IMR-90 (cell line): ENCODE measurements at regions not wholly inside any gene's neighbourhood (a gene's known extent, or its start where the extent isn't known, plus 50 kb on each side); places are given as distances from the start of the nearest gene placed in this dataset.

Experiments used
- ATAC-seq: fragments of 200-7000 bp; cut with Tn5 transposase; 2 replicates; pipeline ENCODE4 v1.9.1; 2020; ENCODE audit warnings: low read depth, mild to moderate bottlenecking, moderate library complexity
- BruUV-seq: library from RNA; stranded (reverse); fragments of 400-500 nt; replicated peaks from 2 replicates; lab custom pipeline; 2021; lab: Mats Ljungman, UMichigan
- CTCF ChIA-PET: fragments of 300-600 bp; formaldehyde crosslinking; extraction: SDS; loops from one replicate; lab custom pipeline; 2021; ENCODE audit warnings: antibody characterized with exemption; lab: Yijun Ruan, JAX
- POLR2A ChIA-PET: fragments of 300-600 bp; sonication (Branson Sonifier 250); formaldehyde crosslinking; loops from one replicate; lab custom pipeline; 2022; ENCODE audit warnings: antibody characterized with exemption; ENCODE audit not compliant: unreplicated experiment; lab: Charles Lee
- DNase-seq: peaks from one replicate; pipeline ENCODE4 v3.0.0; 2013
- H2AFZ ChIP-seq: replicated peaks from 2 replicates; pipeline ENCODE3; 2013; ENCODE audit warnings: low read length, mild to moderate bottlenecking; ENCODE audit not compliant: poor library complexity
- H2AK5ac ChIP-seq: 2 replicates; pipeline ENCODE4 v1.6.1; 2013; ENCODE audit warnings: low read depth, low read length, inconsistent platforms
- H2AK9ac ChIP-seq: replicated peaks from 2 replicates; pipeline ENCODE3; 2013; ENCODE audit warnings: mild to moderate bottlenecking, low read depth, low read length, moderate library complexity; ENCODE audit not compliant: poor library complexity
- H2BK120ac ChIP-seq: 2 replicates; pipeline ENCODE4 v1.6.1; 2013; ENCODE audit warnings: low read depth, low read length, inconsistent platforms
- H2BK15ac ChIP-seq: 3 replicates; pipeline ENCODE4 v1.6.1; 2013; ENCODE audit warnings: low read depth, low read length, inconsistent platforms
- H2BK20ac ChIP-seq: 2 replicates; pipeline ENCODE4 v1.6.1; 2013; ENCODE audit warnings: low read depth, mild to moderate bottlenecking, inconsistent platforms, low read length, moderate library complexity
- H2BK5ac ChIP-seq: 2 replicates; pipeline ENCODE4 v1.6.1; 2013; ENCODE audit warnings: mild to moderate bottlenecking, low read depth, low read length, inconsistent platforms; ENCODE audit not compliant: poor library complexity, severe bottlenecking
- H3K14ac ChIP-seq: replicated peaks from 2 replicates; pipeline ENCODE4 v1.6.1; 2013; ENCODE audit warnings: low read depth, low read length, inconsistent platforms
- H3K18ac ChIP-seq: 2 replicates; pipeline ENCODE4 v1.6.1; 2013; ENCODE audit warnings: low read depth, low read length, control low read depth
- H3K23ac ChIP-seq: 2 replicates; pipeline ENCODE4 v1.6.1; 2013; ENCODE audit warnings: low read depth, low read length, inconsistent platforms
- H3K27ac ChIP-seq: 2 replicates; pipeline ENCODE4 v1.5.1; 2013; ENCODE audit warnings: mild to moderate bottlenecking, control low read depth, low read length; ENCODE audit not compliant: insufficient read depth
- H3K27me3 ChIP-seq: 2 replicates; pipeline ENCODE4 v1.6.1; 2013; ENCODE audit warnings: low read length; ENCODE audit not compliant: control insufficient read depth, insufficient read depth
- H3K36me3 ChIP-seq: 2 replicates; pipeline ENCODE4 v1.6.1; 2013; ENCODE audit warnings: low read length, mixed read lengths; ENCODE audit not compliant: control insufficient read depth, insufficient read depth
- H3K4ac ChIP-seq: 2 replicates; pipeline ENCODE4 v1.6.1; 2013; ENCODE audit warnings: low read depth, low read length, inconsistent platforms
- H3K4me1 ChIP-seq: 2 replicates; pipeline ENCODE4 v1.6.1; 2013; ENCODE audit warnings: low read length, mixed read lengths; ENCODE audit not compliant: control insufficient read depth, insufficient read depth
- H3K4me2 ChIP-seq: 2 replicates; pipeline ENCODE4 v1.6.1; 2013; ENCODE audit warnings: low read depth, mild to moderate bottlenecking, control low read depth, low read length, moderate library complexity
- H3K4me3 ChIP-seq: 2 replicates; pipeline ENCODE4 v1.5.1; 2013; ENCODE audit warnings: low read depth, mild to moderate bottlenecking, control low read depth, low read length, moderate library complexity; ENCODE audit not compliant: insufficient read depth
- H3K56ac ChIP-seq: 2 replicates; pipeline ENCODE4 v1.6.1; 2013; ENCODE audit warnings: low read length, inconsistent platforms; ENCODE audit not compliant: insufficient read depth; ENCODE audit errors: extremely low read depth
- H3K79me1 ChIP-seq, 2 experiments: 2 replicates each; pipeline ENCODE4 v1.6.1; 2013; ENCODE audit warnings: low read length in 2 of 2, inconsistent platforms in 1 of 2, low read depth in 1 of 2
- H3K9ac ChIP-seq: 2 replicates; pipeline ENCODE4 v1.6.1; 2013; ENCODE audit warnings: low read depth, low read length, control low read depth
- H3K9me1 ChIP-seq: 2 replicates; pipeline ENCODE4 v1.6.1; 2013; ENCODE audit warnings: low read length, inconsistent platforms; ENCODE audit not compliant: insufficient read depth
- H3K9me3 ChIP-seq: 2 replicates; pipeline ENCODE4 v1.6.1; 2013; ENCODE audit warnings: low read length; ENCODE audit not compliant: control insufficient read depth, insufficient read depth
- H4K20me1 ChIP-seq: 2 replicates; pipeline ENCODE4 v1.6.1; 2013; ENCODE audit warnings: low read length, inconsistent platforms; ENCODE audit not compliant: insufficient read depth
- H4K5ac ChIP-seq: 2 replicates; pipeline ENCODE4 v1.6.1; 2013; ENCODE audit warnings: mild to moderate bottlenecking, low read depth, low read length, control low read depth
- H4K8ac ChIP-seq, 2 experiments: 2 replicates each; pipeline ENCODE4 v1.6.1; 2013; ENCODE audit warnings: low read depth in 2 of 2, low read length in 2 of 2, control low read depth in 1 of 2, inconsistent platforms in 1 of 2
- H4K91ac ChIP-seq: 2 replicates; pipeline ENCODE4 v1.6.1; 2013; ENCODE audit warnings: low read depth, low read length, inconsistent platforms; ENCODE audit not compliant: insufficient read depth
- BHLHE40 ChIP-seq: fragments of 150-350 bp; IDR thresholded peaks from 2 replicates; pipeline ENCODE4 v1.6.1; 2016; ENCODE audit warnings: mild to moderate bottlenecking, low read depth, low read length
- CEBPB ChIP-seq: IDR thresholded peaks from 2 replicates; pipeline ENCODE4 v1.6.1; 2012; ENCODE audit warnings: low read depth, low read length, improper control_type of control experiment
- CHD1 ChIP-seq: IDR thresholded peaks from 2 replicates; pipeline ENCODE4 v1.6.1; 2012; ENCODE audit warnings: low read depth, low read length, improper control_type of control experiment
- ELK1 ChIP-seq: fragments of 150-350 bp; IDR thresholded peaks from 2 replicates; pipeline ENCODE4 v1.6.1; 2016; ENCODE audit warnings: low read depth, mild to moderate bottlenecking, low read length, moderate library complexity, borderline replicate concordance
- FOS ChIP-seq: fragments of 150-350 bp; IDR thresholded peaks from 2 replicates; pipeline ENCODE4 v1.6.1; 2016; ENCODE audit warnings: low read depth, low read length
- MAFK ChIP-seq: IDR thresholded peaks from 2 replicates; pipeline ENCODE4 v1.6.1; 2012; ENCODE audit warnings: low read depth, low read length, improper control_type of control experiment
- MAZ ChIP-seq: IDR thresholded peaks from 2 replicates; pipeline ENCODE4 v1.6.1; 2012; ENCODE audit warnings: low read depth, mild to moderate bottlenecking, low read length, improper control_type of control experiment, moderate library complexity, borderline replicate concordance
- MXI1 ChIP-seq: IDR thresholded peaks from 2 replicates; pipeline ENCODE4 v1.6.1; 2012; ENCODE audit warnings: low read depth, mild to moderate bottlenecking, low read length, moderate library complexity, borderline replicate concordance
- NFE2L2 ChIP-seq: fragments of 150-350 bp; IDR thresholded peaks from 2 replicates; pipeline ENCODE4 v1.6.1; 2016; ENCODE audit warnings: low read depth, mild to moderate bottlenecking, low read length
- POLR2A ChIP-seq: IDR thresholded peaks from 2 replicates; pipeline ENCODE4 v1.6.1; 2012; ENCODE audit warnings: mild to moderate bottlenecking, low read depth, low read length
- RAD21 ChIP-seq: IDR thresholded peaks from 2 replicates; pipeline ENCODE4 v1.6.1; 2012; ENCODE audit warnings: low read length, improper control_type of control experiment
- RCOR1 ChIP-seq: IDR thresholded peaks from 2 replicates; pipeline ENCODE4 v1.6.1; 2012; ENCODE audit warnings: mild to moderate bottlenecking, low read length, improper control_type of control experiment; ENCODE audit not compliant: insufficient replicate concordance
- RFX5 ChIP-seq: IDR thresholded peaks from 2 replicates; pipeline ENCODE4 v1.8.0; 2012; ENCODE audit warnings: low read depth, mild to moderate bottlenecking, low read length, moderate library complexity
- SMC3 ChIP-seq: fragments of 150-350 bp; IDR thresholded peaks from 2 replicates; pipeline ENCODE4 v1.6.1; 2016; ENCODE audit warnings: low read depth, mild to moderate bottlenecking, antibody characterized with exemption, low read length, moderate library complexity
- WGBS, 2 experiments: methylation state at CpG; one replicate each; pipeline versions ENCODE4 v1.1.5 to v1.1.7; 2013; ENCODE audit warnings: missing lambda C conversion rate in 2 of 2; ENCODE audit not compliant: insufficient read length in 1 of 2; ENCODE audit errors: extremely low coverage in 2 of 2; 5-methylcytosine and 5-hydroxymethylcytosine counted together
- dilution Hi-C: fragments of 300-500 bp; cut with HindIII; formaldehyde crosslinking; loops from one replicate; pipeline ENCODE4 v1.14.3; 2018; ENCODE audit warnings: low sequenced_read_pairs; ENCODE audit not compliant: unreplicated experiment
- in situ Hi-C: fragments of 300-500 bp; cut with MboI; formaldehyde crosslinking; loops from 3 replicates; pipeline ENCODE4 v1.14.3; 2019; ENCODE audit warnings: low sequenced_read_pairs, inconsistent platforms, mixed read lengths
- intact Hi-C: fragments of 100-400 bp; cut with micrococcal nuclease; formaldehyde crosslinking; loops from 2 replicates; pipeline ENCODE4 v1.10.0; 2022
- TF ChIP-seq, protein P1 (sequence below): conservative IDR thresholded peaks from 2 replicates; pipeline ENCODE4 v1.5.1; 2012; ENCODE audit warnings: mild to moderate bottlenecking, low read depth, low read length, improper control_type of control experiment
- TF ChIP-seq, protein P2 (sequence below): fragments of 150-350 bp; IDR thresholded peaks from 2 replicates; pipeline ENCODE4 v1.6.1; 2017; ENCODE audit warnings: mild to moderate bottlenecking, antibody characterized with exemption, low read length, low read depth

- Histone ChIP-seq H4K8ac (no peak overlapping the region), H3K4me1 (no peaks in the 10 kb centered on the region), H3K23ac (no peak overlapping the region), H2AFZ (no peak overlapping the region), H3K79me1 (no peaks in the 10 kb centered on the region), H2BK120ac (no peak overlapping the region), H4K20me1 (no peaks in the 10 kb centered on the region), H2BK5ac (no peak overlapping the region), H3K9me1 (0 out of 2 replicates have a peak, but pooled peaks cover 2% of the 10 kb centered on the region), H3K9me3 (no peaks in the 10 kb centered on the region), H3K56ac (no peak overlapping the region), H3K9ac (no peak overlapping the region), H3K27ac (no peak overlapping the region), H3K4me2 (no peak overlapping the region), H4K91ac (no peak overlapping the region), H3K18ac (no peak overlapping the region), H2BK15ac (no peak overlapping the region), H3K4me3 (no peak overlapping the region), H3K14ac (no peak overlapping the region), H3K4ac (no peak overlapping the region), H2AK5ac (no peak overlapping the region), H3K27me3 (no peaks in the 10 kb centered on the region), H4K5ac (no peak overlapping the region), H2AK9ac (no peak overlapping the region), H2BK20ac (no peak overlapping the region), H3K36me3 (no peaks in the 10 kb centered on the region)
- BruUV-seq, result no TSS peak
- CTCF ChIA-PET, result no interaction called here
- ATAC-seq, result no peak
- intact Hi-C loops, result no loop called here
- dilution Hi-C loops, result no loop called here
- DNase-seq, result no peak
- WGBS, 2 experiments, result no CpG with 5 or more reads among the region's 1 CpG
- in situ Hi-C loops, result no loop called here
- TF ChIP-seq CHD1 (no peak), RAD21 (no peak), RFX5 (no peak), FOS (no peak), MXI1 (no peak), NFE2L2 (no peak), POLR2A (no peak), SMC3 (no peak), ELK1 (no peak), MAFK (no peak), RCOR1 (no peak), CEBPB (no peak), MAZ (no peak), BHLHE40 (no peak)
- TF ChIP-seq, protein P1, sequence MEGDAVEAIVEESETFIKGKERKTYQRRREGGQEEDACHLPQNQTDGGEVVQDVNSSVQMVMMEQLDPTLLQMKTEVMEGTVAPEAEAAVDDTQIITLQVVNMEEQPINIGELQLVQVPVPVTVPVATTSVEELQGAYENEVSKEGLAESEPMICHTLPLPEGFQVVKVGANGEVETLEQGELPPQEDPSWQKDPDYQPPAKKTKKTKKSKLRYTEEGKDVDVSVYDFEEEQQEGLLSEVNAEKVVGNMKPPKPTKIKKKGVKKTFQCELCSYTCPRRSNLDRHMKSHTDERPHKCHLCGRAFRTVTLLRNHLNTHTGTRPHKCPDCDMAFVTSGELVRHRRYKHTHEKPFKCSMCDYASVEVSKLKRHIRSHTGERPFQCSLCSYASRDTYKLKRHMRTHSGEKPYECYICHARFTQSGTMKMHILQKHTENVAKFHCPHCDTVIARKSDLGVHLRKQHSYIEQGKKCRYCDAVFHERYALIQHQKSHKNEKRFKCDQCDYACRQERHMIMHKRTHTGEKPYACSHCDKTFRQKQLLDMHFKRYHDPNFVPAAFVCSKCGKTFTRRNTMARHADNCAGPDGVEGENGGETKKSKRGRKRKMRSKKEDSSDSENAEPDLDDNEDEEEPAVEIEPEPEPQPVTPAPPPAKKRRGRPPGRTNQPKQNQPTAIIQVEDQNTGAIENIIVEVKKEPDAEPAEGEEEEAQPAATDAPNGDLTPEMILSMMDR, result no peak
- TF ChIP-seq, protein P2, sequence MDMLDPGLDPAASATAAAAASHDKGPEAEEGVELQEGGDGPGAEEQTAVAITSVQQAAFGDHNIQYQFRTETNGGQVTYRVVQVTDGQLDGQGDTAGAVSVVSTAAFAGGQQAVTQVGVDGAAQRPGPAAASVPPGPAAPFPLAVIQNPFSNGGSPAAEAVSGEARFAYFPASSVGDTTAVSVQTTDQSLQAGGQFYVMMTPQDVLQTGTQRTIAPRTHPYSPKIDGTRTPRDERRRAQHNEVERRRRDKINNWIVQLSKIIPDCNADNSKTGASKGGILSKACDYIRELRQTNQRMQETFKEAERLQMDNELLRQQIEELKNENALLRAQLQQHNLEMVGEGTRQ, result no peak
- POLR2A ChIA-PET, result interaction anchor here (0.6 kb wide), 1 partner anchor 512 kb away, joined by 4 read pairs; no protein-coding TSS in a partner anchor
These were observed 140.3 kb upstream of the FAR2 start for GRCh38 chr12:29008786-29009185.
